ENCODE measurements at regions not wholly inside any gene's neighbourhood (a gene's known extent, or its start where the extent isn't known, plus 50 kb on each side); places are given as distances from the start of the nearest gene placed in this dataset.

GRCh38 chr5:173835131-173835530, 53.0 kb upstream of the CPEB4 start:
- DNase-seq: no peak

- DNase-seq: no peak
Observed at GRCh38 chr5:173835661-173836060, 52.5 kb upstream of the CPEB4 start.

GRCh38 chr5:173837654-173838053, 50.5 kb upstream of the CPEB4 start:
- DNase-seq: no peak

Data from right hindlimb (tissue), 1 donor.